ENCODE measurements at regions not wholly inside any gene's neighbourhood (a gene's known extent, or its start where the extent isn't known, plus 50 kb on each side); places are given as distances from the start of the nearest gene placed in this dataset.
"Not testable (repeated sequence)": the region's sequence is repeated elsewhere in the genome, so short reads cannot be mapped to it uniquely, and the experiment has no call there.

- DNase-seq (ENCODE audit: low spot score): no peak
Observed at GRCh38 chr2:215745331-215745730, 268.0 kb downstream of the MREG start.

GRCh38 chr2:215744514-215744913, 268.8 kb downstream of the MREG start:
- DNase-seq (ENCODE audit: low spot score): no peak

GRCh38 chr2:215743066-215743465, 270.3 kb downstream of the MREG start:
- DNase-seq (ENCODE audit: low spot score): no peak

- no peak for DNase-seq (ENCODE audit: low spot score)
Observed at GRCh38 chr2:215742021-215742420, 271.3 kb downstream of the MREG start.

GRCh38 chr2:215740071-215740470, 273.3 kb downstream of the MREG start:
- DNase-seq (ENCODE audit: low spot score): no peak

GRCh38 chr2:215738351-215738750, 275.0 kb downstream of the MREG start:
- DNase-seq (ENCODE audit: low spot score): no peak

- no peak for DNase-seq (ENCODE audit: low spot score)
Observed at GRCh38 chr2:215737477-215737876, 275.9 kb downstream of the MREG start.

- DNase-seq (ENCODE audit: low spot score): peak; percentile 26
Observed at GRCh38 chr2:215736653-215737290, 276.6 kb downstream of the MREG start.

GRCh38 chr2:215731108-215731658, 282.2 kb downstream of the MREG start:
- no peak for DNase-seq (ENCODE audit: low spot score)

GRCh38 chr2:215729985-215730620, 283.2 kb downstream of the MREG start:
- DNase-seq (ENCODE audit: low spot score): no peak

GRCh38 chr2:215728504-215729065, 284.8 kb downstream of the MREG start:
- DNase-seq (ENCODE audit: low spot score): no peak

- DNase-seq (ENCODE audit: low spot score): no peak
Observed at GRCh38 chr2:215727507-215728503, 285.5 kb downstream of the MREG start.

- DNase-seq (ENCODE audit: low spot score): no peak
Observed at GRCh38 chr2:215726070-215726469, 287.3 kb downstream of the MREG start.

- no peak for DNase-seq (ENCODE audit: low spot score)
Observed at GRCh38 chr2:215724146-215724545, 288.3 kb upstream of the FN1 start.

- DNase-seq (ENCODE audit: low spot score): no peak
Observed at GRCh38 chr2:215723631-215724011, 287.8 kb upstream of the FN1 start.

- no peak for DNase-seq (ENCODE audit: low spot score)
Observed at GRCh38 chr2:215722986-215723630, 287.2 kb upstream of the FN1 start.

- DNase-seq (ENCODE audit: low spot score): no peak
Observed at GRCh38 chr2:215722125-215722524, 286.3 kb upstream of the FN1 start.

- DNase-seq (ENCODE audit: low spot score): not testable (repeated sequence)
Observed at GRCh38 chr2:215721515-215721914, 285.6 kb upstream of the FN1 start.

- DNase-seq (ENCODE audit: low spot score): no peak
Observed at GRCh38 chr2:215718890-215719289, 283.0 kb upstream of the FN1 start.

- DNase-seq (ENCODE audit: low spot score): no peak
Observed at GRCh38 chr2:215718436-215718835, 282.6 kb upstream of the FN1 start.

- no peak for DNase-seq (ENCODE audit: low spot score)
Observed at GRCh38 chr2:215717501-215718381, 281.9 kb upstream of the FN1 start.
